H1 (cell line): ENCODE measurements at regions not wholly inside any gene's neighbourhood (a gene's known extent, or its start where the extent isn't known, plus 50 kb on each side); places are given as distances from the start of the nearest gene placed in this dataset.

Experiments used
- CBX8 ChIP-seq: fragments of 300-800, 300-1000 bp; sonication (generic); IDR thresholded peaks from 2 replicates; pipeline ENCODE4 v1.7.1; 2016; ENCODE audit warnings: low read depth, low read length, borderline replicate concordance
- HDAC6 ChIP-seq: IDR thresholded peaks from one replicate; pipeline ENCODE4 v1.7.1; 2012; ENCODE audit warnings: low read depth, mild to moderate bottlenecking, inconsistent platforms, low read length, moderate library complexity
- RNF2 ChIP-seq: fragments of 200-900, 300-1000 bp; sonication (generic); IDR thresholded peaks from 2 replicates; pipeline ENCODE4 v1.7.1; 2016; ENCODE audit warnings: borderline replicate concordance, low read depth, mild to moderate bottlenecking, antibody characterized with exemption, low read length; ENCODE audit not compliant: poor library complexity, severe bottlenecking; ENCODE audit errors: missing control alignments
- SIN3A ChIP-seq, 2 experiments: IDR thresholded peaks in 1 of 2; conservative IDR thresholded peaks in 1 of 2; 2 replicates each; pipeline ENCODE4 v1.6.1; 2011 to 2012; ENCODE audit warnings: low read length in 2 of 2, improper control_type of control experiment in 1 of 2, low read depth in 1 of 2, mild to moderate bottlenecking in 1 of 2

GRCh38 chr7:121516821-121517220, 120.7 kb upstream of the FAM3C start (continued):
- TF ChIP-seq SIN3A (conservative IDR thresholded peaks at IDR 0.05 in 1 of 2, IDR thresholded peaks at IDR 0.05 in 1 of 2; ENCODE audit: low read depth in 1 of 2, low read length in 2 of 2) (no peak), RNF2 (no peak), CBX8 (no peak), HDAC6 (no peak)
